WTC11 (cell line): ENCODE measurements at regions not wholly inside any gene's neighbourhood (a gene's known extent, or its start where the extent isn't known, plus 50 kb on each side); places are given as distances from the start of the nearest gene placed in this dataset.

ENCODE experiments used
- ATAC-seq: fragments of 200-7000 bp; cut with Tn5 transposase; 2 replicates; pipeline ENCODE4 v1.10.0; 2021; ENCODE audit warnings: mild to moderate bottlenecking, moderate library complexity
- CTCF ChIA-PET: fragments of 300-600 bp; sonication (Branson Sonifier 250); formaldehyde crosslinking; loops from one replicate; lab custom pipeline; 2021; ENCODE audit warnings: antibody characterized with exemption; lab: Charles Lee
- POLR2A ChIA-PET: fragments of 350-600 bp; sonication (Branson Sonifier 250); formaldehyde crosslinking; loops from one replicate; lab custom pipeline; 2021; ENCODE audit warnings: antibody characterized with exemption; lab: Charles Lee
- DNase-seq: peaks from one replicate; pipeline ENCODE4 v3.0.0; 2021; ENCODE audit warnings: low spot score
- H3K27ac Mint-ChIP-seq: 2 replicates; pipeline ENCODE4 v1.8.0; 2021; ENCODE audit warnings: mixed read lengths
- H3K27me3 Mint-ChIP-seq: 2 replicates; pipeline ENCODE4 v1.8.0; 2021; ENCODE audit warnings: low read depth, mild to moderate bottlenecking, moderate library complexity, mixed read lengths
- H3K36me3 Mint-ChIP-seq: 2 replicates; pipeline ENCODE4 v1.8.0; 2021; ENCODE audit warnings: mixed read lengths
- H3K4me1 Mint-ChIP-seq: 2 replicates; pipeline ENCODE4 v1.8.0; 2022; ENCODE audit warnings: mixed read lengths
- H3K4me3 Mint-ChIP-seq: 2 replicates; pipeline ENCODE4 v1.8.0; 2021; ENCODE audit warnings: mild to moderate bottlenecking, moderate library complexity, mixed read lengths
- H3K9me3 Mint-ChIP-seq: 2 replicates; pipeline ENCODE4 v1.8.0; 2021; ENCODE audit warnings: mixed read lengths
- FOXP4 ChIP-seq: sonication (generic); formaldehyde crosslinking; IDR thresholded peaks from 2 replicates; pipeline ENCODE4 v1.8.0; 2022; ENCODE audit warnings: mild to moderate bottlenecking, missing genetic modification reagents
- GTF2I ChIP-seq: fragments of 250-450 bp; sonication (Bioruptor Pico); conservative IDR thresholded peaks from 2 replicates; pipeline ENCODE4 v1.4.0; 2021; ENCODE audit warnings: mild to moderate bottlenecking
- JAZF1 ChIP-seq: fragments of 250-450 bp; sonication (Bioruptor Pico); IDR thresholded peaks from 2 replicates; pipeline ENCODE4 v1.9.0; 2021; ENCODE audit warnings: moderate library complexity, mild to moderate bottlenecking, inconsistent platforms
- MAX ChIP-seq: sonication (generic); formaldehyde crosslinking; IDR thresholded peaks from 2 replicates; pipeline ENCODE4 v1.8.0; 2022; ENCODE audit warnings: mild to moderate bottlenecking, missing genetic modification reagents
- NFATC4 ChIP-seq: fragments of 250-450 bp; sonication (Bioruptor Pico); IDR thresholded peaks from 2 replicates; pipeline ENCODE4 v1.9.0; 2021; ENCODE audit warnings: mild to moderate bottlenecking
- NFE2L1 ChIP-seq: sonication (generic); formaldehyde crosslinking; IDR thresholded peaks from 2 replicates; pipeline ENCODE4 v1.8.1; 2023; ENCODE audit warnings: missing genetic modification reagents
- NFYB ChIP-seq: sonication (generic); formaldehyde crosslinking; conservative IDR thresholded peaks from 2 replicates; pipeline ENCODE4 v1.8.0; 2022; ENCODE audit warnings: low read depth, missing genetic modification reagents
- TEAD1 ChIP-seq: sonication (generic); formaldehyde crosslinking; IDR thresholded peaks from 2 replicates; pipeline ENCODE4 v1.8.0; 2022; ENCODE audit warnings: mild to moderate bottlenecking, missing genetic modification reagents
- ZNF121 ChIP-seq: sonication (generic); formaldehyde crosslinking; IDR thresholded peaks from 2 replicates; pipeline ENCODE4 v1.8.0; 2023; ENCODE audit warnings: missing genetic modification reagents
- ZNF416 ChIP-seq: fragments of 250-450 bp; sonication (Bioruptor Pico); IDR thresholded peaks from 2 replicates; pipeline ENCODE4 v1.9.0; 2021; ENCODE audit warnings: mild to moderate bottlenecking, inconsistent platforms
- ZNF423 ChIP-seq: fragments of 250-450 bp; sonication (Bioruptor Pico); IDR thresholded peaks from 2 replicates; pipeline ENCODE4 v2.1.2; 2022; ENCODE audit warnings: mild to moderate bottlenecking, moderate library complexity
- ZNF425 ChIP-seq: fragments of 250-450 bp; sonication (Bioruptor Pico); conservative IDR thresholded peaks from 2 replicates; pipeline ENCODE4 v1.9.0; 2021; ENCODE audit warnings: mild to moderate bottlenecking
- ZSCAN18 ChIP-seq: fragments of 250-450 bp; sonication (Bioruptor Pico); IDR thresholded peaks from 2 replicates; pipeline ENCODE4 v2.1.2; 2022; ENCODE audit warnings: mild to moderate bottlenecking, moderate library complexity
- TF ChIP-seq, protein P1 (sequence below): sonication (generic); formaldehyde crosslinking; IDR thresholded peaks from 2 replicates; pipeline ENCODE4 v1.8.1; 2023; ENCODE audit warnings: mild to moderate bottlenecking, missing genetic modification reagents, moderate library complexity
- TF ChIP-seq, protein P2 (sequence below): sonication (generic); formaldehyde crosslinking; IDR thresholded peaks from 2 replicates; pipeline ENCODE4 v1.8.1; 2022; ENCODE audit warnings: mild to moderate bottlenecking, moderate library complexity, missing genetic modification reagents
- TF ChIP-seq, protein P3 (sequence below): fragments of 250-450 bp; sonication (Bioruptor Pico); IDR thresholded peaks from 2 replicates; pipeline ENCODE4 v1.8.0; 2021; ENCODE audit warnings: mild to moderate bottlenecking

GRCh38 chr1:80363689-80364475 is 1357.4 kb upstream of the ADGRL4 start (continued):
- TF ChIP-seq ZNF425 (CRISPR knock-in tag) (no peak), ZNF423 (no peak), NFE2L1 (CRISPR knock-in tag) (no peak), ZNF416 (CRISPR knock-in tag) (no peak)
- TF ChIP-seq, protein P1, sequence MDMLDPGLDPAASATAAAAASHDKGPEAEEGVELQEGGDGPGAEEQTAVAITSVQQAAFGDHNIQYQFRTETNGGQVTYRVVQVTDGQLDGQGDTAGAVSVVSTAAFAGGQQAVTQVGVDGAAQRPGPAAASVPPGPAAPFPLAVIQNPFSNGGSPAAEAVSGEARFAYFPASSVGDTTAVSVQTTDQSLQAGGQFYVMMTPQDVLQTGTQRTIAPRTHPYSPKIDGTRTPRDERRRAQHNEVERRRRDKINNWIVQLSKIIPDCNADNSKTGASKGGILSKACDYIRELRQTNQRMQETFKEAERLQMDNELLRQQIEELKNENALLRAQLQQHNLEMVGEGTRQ (CRISPR knock-in tag) = no peak

DNA sequence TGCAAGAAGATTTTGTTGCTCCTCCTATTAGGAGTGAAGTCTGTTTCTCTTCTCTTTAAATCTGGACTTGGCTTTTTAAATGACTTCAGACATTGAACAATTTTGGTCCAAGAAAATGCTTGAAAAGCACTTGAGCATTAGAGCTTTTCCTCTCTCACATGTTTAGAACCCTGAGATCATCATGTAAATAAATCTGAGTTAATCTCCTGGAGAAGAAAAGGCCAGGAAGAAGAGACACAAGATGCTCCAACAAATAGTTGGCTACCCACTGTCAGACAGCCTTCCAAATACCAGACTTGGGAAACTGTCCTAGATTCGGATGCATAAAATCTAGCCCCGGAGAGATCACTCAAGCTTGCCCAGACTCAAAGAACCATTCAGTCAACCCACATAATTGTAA is 1353.1 kb upstream of the ADGRL4 start:
- Mint-ChIP-seq H3K9me3 (peaks cover 5% of the 10 kb centered on the region; the same call in 1 of the 2 replicates), H3K27me3 (no peaks in the 10 kb centered on the region), H3K4me3 (no peak overlapping the region), H3K27ac (no peak overlapping the region), H3K36me3 (no peaks in the 10 kb centered on the region), H3K4me1 (no peaks in the 10 kb centered on the region)
- TF ChIP-seq, protein P2, sequence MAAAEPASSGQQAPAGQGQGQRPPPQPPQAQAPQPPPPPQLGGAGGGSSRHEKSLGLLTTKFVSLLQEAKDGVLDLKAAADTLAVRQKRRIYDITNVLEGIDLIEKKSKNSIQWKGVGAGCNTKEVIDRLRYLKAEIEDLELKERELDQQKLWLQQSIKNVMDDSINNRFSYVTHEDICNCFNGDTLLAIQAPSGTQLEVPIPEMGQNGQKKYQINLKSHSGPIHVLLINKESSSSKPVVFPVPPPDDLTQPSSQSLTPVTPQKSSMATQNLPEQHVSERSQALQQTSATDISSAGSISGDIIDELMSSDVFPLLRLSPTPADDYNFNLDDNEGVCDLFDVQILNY (CRISPR knock-in tag) = no peak
- no peak for TF ChIP-seq ZNF121
- no peak for TF ChIP-seq MAX (CRISPR knock-in tag)
- no peak for TF ChIP-seq ZSCAN18 (CRISPR knock-in tag)
- TF ChIP-seq ZNF416 (CRISPR knock-in tag) = no peak
- TF ChIP-seq NFYB (CRISPR knock-in tag) = no peak
- TF ChIP-seq, protein P3, sequence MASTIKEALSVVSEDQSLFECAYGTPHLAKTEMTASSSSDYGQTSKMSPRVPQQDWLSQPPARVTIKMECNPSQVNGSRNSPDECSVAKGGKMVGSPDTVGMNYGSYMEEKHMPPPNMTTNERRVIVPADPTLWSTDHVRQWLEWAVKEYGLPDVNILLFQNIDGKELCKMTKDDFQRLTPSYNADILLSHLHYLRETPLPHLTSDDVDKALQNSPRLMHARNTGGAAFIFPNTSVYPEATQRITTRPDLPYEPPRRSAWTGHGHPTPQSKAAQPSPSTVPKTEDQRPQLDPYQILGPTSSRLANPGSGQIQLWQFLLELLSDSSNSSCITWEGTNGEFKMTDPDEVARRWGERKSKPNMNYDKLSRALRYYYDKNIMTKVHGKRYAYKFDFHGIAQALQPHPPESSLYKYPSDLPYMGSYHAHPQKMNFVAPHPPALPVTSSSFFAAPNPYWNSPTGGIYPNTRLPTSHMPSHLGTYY = no peak
- no peak for TF ChIP-seq JAZF1 (CRISPR knock-in tag)
- TF ChIP-seq TEAD1 (CRISPR knock-in tag) = no peak
- no peak for TF ChIP-seq FOXP4 (CRISPR knock-in tag)
- TF ChIP-seq GTF2I (CRISPR knock-in tag) = no peak
- TF ChIP-seq NFATC4 (CRISPR knock-in tag) = no peak
- ChIA-PET POLR2A (no interaction called here), CTCF (no interaction called here)
- no peak for ATAC-seq
- no peak for DNase-seq
